ENCODE measurements at regions not wholly inside any gene's neighbourhood (a gene's known extent, or its start where the extent isn't known, plus 50 kb on each side); places are given as distances from the start of the nearest gene placed in this dataset.
"Not testable (repeated sequence)": the region's sequence is repeated elsewhere in the genome, so short reads cannot be mapped to it uniquely, and the experiment has no call there.

DNA sequence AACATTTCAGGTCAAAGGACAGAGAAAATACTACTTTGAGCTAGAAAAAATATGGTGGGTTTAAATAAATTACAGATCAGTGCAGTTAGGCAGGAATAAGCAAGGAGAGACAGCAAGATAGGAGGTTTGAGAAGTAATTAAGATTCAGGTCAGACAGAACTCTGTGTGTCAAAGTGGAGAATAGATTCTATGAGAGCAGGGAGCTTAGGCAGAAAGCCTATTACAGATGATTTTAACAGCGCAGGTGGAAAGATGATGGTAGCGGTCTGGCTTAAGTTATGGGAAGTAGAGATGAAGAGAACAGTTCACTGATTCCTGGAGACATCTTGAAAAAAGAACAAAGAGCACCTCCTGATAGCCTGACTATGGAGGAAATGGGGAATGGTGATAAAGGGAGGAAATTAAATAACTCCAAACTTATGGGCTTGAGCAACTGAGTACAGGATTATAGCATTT is 106.0 kb downstream of the APIP start:
- no peak for DNase-seq (ENCODE audit: low read depth)
- TF ChIP-seq, protein P1, sequence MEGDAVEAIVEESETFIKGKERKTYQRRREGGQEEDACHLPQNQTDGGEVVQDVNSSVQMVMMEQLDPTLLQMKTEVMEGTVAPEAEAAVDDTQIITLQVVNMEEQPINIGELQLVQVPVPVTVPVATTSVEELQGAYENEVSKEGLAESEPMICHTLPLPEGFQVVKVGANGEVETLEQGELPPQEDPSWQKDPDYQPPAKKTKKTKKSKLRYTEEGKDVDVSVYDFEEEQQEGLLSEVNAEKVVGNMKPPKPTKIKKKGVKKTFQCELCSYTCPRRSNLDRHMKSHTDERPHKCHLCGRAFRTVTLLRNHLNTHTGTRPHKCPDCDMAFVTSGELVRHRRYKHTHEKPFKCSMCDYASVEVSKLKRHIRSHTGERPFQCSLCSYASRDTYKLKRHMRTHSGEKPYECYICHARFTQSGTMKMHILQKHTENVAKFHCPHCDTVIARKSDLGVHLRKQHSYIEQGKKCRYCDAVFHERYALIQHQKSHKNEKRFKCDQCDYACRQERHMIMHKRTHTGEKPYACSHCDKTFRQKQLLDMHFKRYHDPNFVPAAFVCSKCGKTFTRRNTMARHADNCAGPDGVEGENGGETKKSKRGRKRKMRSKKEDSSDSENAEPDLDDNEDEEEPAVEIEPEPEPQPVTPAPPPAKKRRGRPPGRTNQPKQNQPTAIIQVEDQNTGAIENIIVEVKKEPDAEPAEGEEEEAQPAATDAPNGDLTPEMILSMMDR (IDR thresholded peaks at IDR 0.05; ENCODE audit: insufficient read depth, low read length), result no peak
- H3K4me3 ChIP-seq (ENCODE audit: low read depth, low read length), result no peak overlapping the region

DNA sequence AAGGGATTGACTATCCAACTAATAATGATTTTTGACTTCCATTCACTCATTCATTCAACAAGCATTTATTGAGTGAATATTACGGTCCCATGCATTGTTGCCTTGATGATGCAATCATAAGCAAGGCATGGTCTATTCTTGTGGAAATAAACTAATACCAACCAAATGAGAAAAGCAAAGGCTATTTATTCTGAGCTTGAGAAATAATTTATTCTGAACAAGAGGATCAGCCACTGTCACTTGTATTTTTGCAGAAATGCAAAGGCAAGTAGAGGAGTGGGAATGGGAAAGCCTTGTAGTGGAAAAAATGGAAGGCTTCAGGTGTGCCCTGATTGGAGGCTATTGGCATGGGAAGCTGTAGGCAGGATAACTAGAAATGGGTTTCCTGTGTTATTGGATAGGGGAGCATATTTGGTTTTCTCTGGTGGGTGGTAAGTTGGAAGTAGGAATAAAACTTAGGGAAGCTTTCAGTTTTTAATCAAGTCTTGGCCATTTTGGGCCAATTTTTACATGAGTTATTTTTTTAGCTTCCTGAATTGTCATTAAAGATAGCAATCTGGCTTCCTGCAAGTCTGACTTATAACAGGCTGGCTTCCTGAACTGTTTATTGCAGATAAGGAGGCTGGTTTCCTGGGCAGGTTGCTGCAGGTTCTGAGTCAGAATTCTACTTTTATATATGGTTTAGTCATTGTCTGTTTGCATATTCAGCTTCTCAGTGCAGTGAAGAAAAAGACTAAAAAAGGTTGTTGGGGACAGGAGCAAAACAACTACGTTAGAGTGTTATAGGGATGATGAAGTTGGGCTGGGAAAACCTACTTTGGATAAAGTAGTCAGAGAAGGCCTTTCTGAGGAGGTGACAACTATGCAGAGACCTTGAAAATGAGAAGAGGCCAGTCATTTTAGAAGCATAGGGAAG is 106.7 kb downstream of the APIP start:
- H3K4me3 ChIP-seq (ENCODE audit: low read depth, low read length), result no peak overlapping the region
- TF ChIP-seq, protein P1 (IDR thresholded peaks at IDR 0.05; ENCODE audit: insufficient read depth, low read length), result no peak
- peak; percentile 47 for DNase-seq (ENCODE audit: low read depth)

DNA sequence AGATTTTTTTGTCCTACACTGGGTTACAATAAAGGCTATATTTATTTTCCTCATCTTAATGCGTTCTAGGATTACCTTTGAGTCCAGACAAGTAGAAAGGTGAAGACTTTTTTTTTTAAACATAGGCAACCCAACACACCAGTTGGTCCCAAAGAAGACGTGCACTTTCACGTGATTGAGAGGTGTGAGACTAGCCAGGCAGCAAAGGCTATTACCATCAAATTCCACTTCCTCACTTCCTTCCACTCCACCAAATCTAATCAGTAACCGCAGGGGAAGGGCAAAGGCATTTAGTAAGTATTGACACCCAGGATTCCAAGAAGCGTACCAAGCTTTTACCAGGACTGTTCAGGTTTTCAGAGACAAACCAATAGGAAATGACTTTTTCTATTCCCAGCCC is 109.3 kb downstream of the APIP start:
- TF ChIP-seq, protein P1 (IDR thresholded peaks at IDR 0.05; ENCODE audit: insufficient read depth, low read length), result no peak
- no peak overlapping the region for H3K4me3 ChIP-seq (ENCODE audit: low read depth, low read length)
- DNase-seq (ENCODE audit: low read depth), result no peak

DNA sequence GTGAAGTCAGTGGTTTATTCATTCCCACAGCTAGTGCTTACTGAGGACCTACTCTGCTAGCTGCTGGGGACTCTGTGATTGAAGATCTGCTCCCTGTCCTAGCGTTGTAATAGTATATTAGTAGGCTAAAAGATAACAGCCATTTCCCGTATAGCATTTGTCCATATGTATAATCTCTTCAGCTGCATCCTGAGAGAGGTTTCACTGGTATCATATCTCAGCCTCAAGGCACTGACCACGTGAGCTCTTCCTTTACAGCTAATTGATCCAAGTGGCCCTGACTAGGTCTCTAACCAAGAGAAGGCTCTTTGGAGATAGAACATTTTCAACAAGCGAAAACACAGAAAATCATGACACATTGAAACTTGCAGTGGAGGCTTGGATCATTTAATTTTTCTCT is 110.2 kb downstream of the APIP start:
- no peak for DNase-seq (ENCODE audit: low read depth)
- TF ChIP-seq, protein P1 (IDR thresholded peaks at IDR 0.05; ENCODE audit: insufficient read depth, low read length), result no peak
- H3K4me3 ChIP-seq (ENCODE audit: low read depth, low read length), result no peak overlapping the region

DNA sequence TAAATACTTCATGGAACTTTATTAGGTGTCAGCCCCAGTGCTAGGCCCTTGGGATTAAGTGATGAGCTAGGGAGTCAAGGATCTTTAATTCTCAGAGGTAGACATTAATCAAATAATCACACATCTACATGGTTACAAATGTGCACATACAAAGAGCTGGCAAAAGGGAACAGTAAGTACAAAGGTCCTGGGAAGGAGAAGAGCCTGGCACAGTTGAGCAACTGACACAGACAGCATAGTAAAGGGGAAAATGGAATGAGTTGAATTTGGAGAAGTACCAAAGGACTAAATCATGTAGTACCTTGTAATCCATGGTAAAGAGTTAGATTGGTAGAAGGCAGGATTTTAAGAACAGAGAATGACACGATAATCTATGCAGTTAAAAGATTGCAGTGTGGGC is 116.3 kb downstream of the APIP start:
- no peak overlapping the region for H3K4me3 ChIP-seq (ENCODE audit: low read depth, low read length)

DNA sequence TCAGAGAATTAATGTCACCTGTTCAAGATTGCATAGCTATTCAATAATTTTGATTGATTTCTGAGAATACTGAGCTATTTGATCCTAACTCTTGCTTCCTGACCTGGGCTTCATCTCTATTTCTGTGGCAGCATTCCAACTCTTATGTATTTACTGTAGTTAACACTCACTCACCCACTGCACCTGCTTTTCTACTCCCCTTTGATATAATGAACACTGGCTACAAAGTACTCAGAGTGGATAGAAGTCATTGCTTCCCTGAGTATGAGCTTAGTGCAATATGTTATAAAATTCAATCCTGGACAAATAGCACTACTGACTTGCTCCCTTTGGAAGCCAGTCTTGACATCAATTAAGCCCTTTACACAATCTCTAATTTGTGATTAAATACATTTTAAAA is 117.2 kb downstream of the APIP start:
- H3K4me3 ChIP-seq (ENCODE audit: low read depth, low read length), result no peak overlapping the region
- TF ChIP-seq, protein P1 (IDR thresholded peaks at IDR 0.05; ENCODE audit: insufficient read depth, low read length), result no peak
- no peak for DNase-seq (ENCODE audit: low read depth)

More for the DNA sequence above, 116.3 kb downstream of the APIP start:
- TF ChIP-seq, protein P1 (IDR thresholded peaks at IDR 0.05; ENCODE audit: insufficient read depth, low read length), result no peak
- DNase-seq (ENCODE audit: low read depth), result no peak

DNA sequence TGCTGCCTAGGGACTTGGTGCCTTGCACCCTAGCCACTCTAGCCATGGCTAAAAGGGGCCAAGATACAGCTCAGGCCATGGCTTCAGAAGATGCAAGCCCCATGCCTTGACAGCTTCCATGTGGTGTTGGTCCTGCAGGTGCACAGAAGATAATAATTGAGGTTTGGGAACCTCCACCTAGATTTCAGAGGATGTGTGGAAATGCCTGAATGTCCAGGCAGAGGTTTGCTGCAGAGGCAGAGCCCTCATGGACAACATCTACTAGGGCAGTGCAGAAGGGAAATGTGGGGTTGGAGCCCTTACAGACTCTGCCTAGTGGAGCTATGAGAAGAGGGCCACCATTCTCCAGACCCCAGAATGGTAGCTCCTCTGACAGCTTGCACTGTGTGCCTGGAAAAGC is 118.7 kb downstream of the APIP start:
- DNase-seq (ENCODE audit: low read depth); H3K4me3 ChIP-seq (ENCODE audit: low read depth, low read length): not testable (repeated sequence)

All from fibroblast of the aortic adventitia (primary cell).